ENCODE measurements at regions not wholly inside any gene's neighbourhood (a gene's known extent, or its start where the extent isn't known, plus 50 kb on each side); places are given as distances from the start of the nearest gene placed in this dataset.

- TF ChIP-seq ZNF423 (CRISPR knock-in tag; IDR thresholded peaks at IDR 0.05): no peak
- no peak for TF ChIP-seq MLX (CRISPR knock-in tag; IDR thresholded peaks at IDR 0.05)
- TF ChIP-seq SP1 (CRISPR knock-in tag; conservative IDR thresholded peaks at IDR 0.05): no peak
- TF ChIP-seq ZSCAN18 (CRISPR knock-in tag; IDR thresholded peaks at IDR 0.05): no peak
- no peak for TF ChIP-seq JAZF1 (CRISPR knock-in tag; IDR thresholded peaks at IDR 0.05)
- TF ChIP-seq TEAD4 (CRISPR knock-in tag; IDR thresholded peaks at IDR 0.05): no peak
- TF ChIP-seq IRF2 (CRISPR knock-in tag; IDR thresholded peaks at IDR 0.05; ENCODE audit: borderline replicate concordance, low read depth): no peak
- TF ChIP-seq NFE2L1 (CRISPR knock-in tag; IDR thresholded peaks at IDR 0.05): no peak
- TF ChIP-seq FOXK1 (CRISPR knock-in tag; IDR thresholded peaks at IDR 0.05): no peak
- TF ChIP-seq CTCF (IDR thresholded peaks at IDR 0.05): no peak
- no peak for TF ChIP-seq ZNF317 (CRISPR knock-in tag; IDR thresholded peaks at IDR 0.05; ENCODE audit: borderline replicate concordance, low read depth)
- no peak for TF ChIP-seq ZNF512 (CRISPR knock-in tag; IDR thresholded peaks at IDR 0.05; ENCODE audit: borderline replicate concordance)
- TF ChIP-seq ZNF396 (CRISPR knock-in tag; IDR thresholded peaks at IDR 0.05; ENCODE audit: borderline replicate concordance): no peak
- TF ChIP-seq ZBTB21 (CRISPR knock-in tag; IDR thresholded peaks at IDR 0.05; ENCODE audit: borderline replicate concordance): no peak
- TF ChIP-seq MAX (CRISPR knock-in tag; IDR thresholded peaks at IDR 0.05): no peak
- ChIA-PET POLR2A (no interaction called here), CTCF (no interaction called here)
- Mint-ChIP-seq H3K27ac (no peak overlapping the region), H3K4me3 (no peak overlapping the region), H3K4me1 (no peaks in the 10 kb centered on the region), H3K9me3 (peaks cover 10% of the 10 kb centered on the region), H3K27me3 (ENCODE audit: low read depth) (no peaks in the 10 kb centered on the region), H3K36me3 (no peaks in the 10 kb centered on the region)
- no peak for ATAC-seq
- no peak for DNase-seq (ENCODE audit: low spot score)
Measured at GRCh38 chr21:27614231-27614630, 647.3 kb upstream of the ADAMTS5 start.

- ATAC-seq (no peak), DNase-seq (ENCODE audit: low spot score) (no peak)
- Mint-ChIP-seq H3K27ac (no peak overlapping the region), H3K4me1 (no peaks in the 10 kb centered on the region), H3K4me3 (no peak overlapping the region), H3K9me3 (peaks cover 12% of the 10 kb centered on the region), H3K36me3 (no peaks in the 10 kb centered on the region), H3K27me3 (ENCODE audit: low read depth) (no peaks in the 10 kb centered on the region)
- POLR2A ChIA-PET: no interaction called here
- CTCF ChIA-PET: no interaction called here
- TF ChIP-seq TEAD1 (CRISPR knock-in tag; IDR thresholded peaks at IDR 0.05): no peak
- TF ChIP-seq RELA (CRISPR knock-in tag; IDR thresholded peaks at IDR 0.05; ENCODE audit: borderline replicate concordance): no peak
- no peak for TF ChIP-seq TP53 (CRISPR knock-in tag; IDR thresholded peaks at IDR 0.05)
- no peak for TF ChIP-seq FOXJ3 (CRISPR knock-in tag; IDR thresholded peaks at IDR 0.05; ENCODE audit: borderline replicate concordance)
- TF ChIP-seq ZNF138 (CRISPR knock-in tag; conservative IDR thresholded peaks at IDR 0.05): no peak
- TF ChIP-seq ZNF219 (CRISPR knock-in tag; IDR thresholded peaks at IDR 0.05; ENCODE audit: borderline replicate concordance): no peak
Measured at GRCh38 chr21:27606422-27606821, 639.5 kb upstream of the ADAMTS5 start.
